H9 (cell line): ENCODE measurements at regions not wholly inside any gene's neighbourhood (a gene's known extent, or its start where the extent isn't known, plus 50 kb on each side); places are given as distances from the start of the nearest gene placed in this dataset.

Experiments
- DNase-seq: peaks from one replicate; pipeline ENCODE4 v3.0.0-alpha.2; 2017
- H2AFZ ChIP-seq: one replicate; pipeline ENCODE4 v1.6.1; 2013; ENCODE audit warnings: mild to moderate bottlenecking, low read length, control low read depth, moderate library complexity
- H2AK5ac ChIP-seq: 2 replicates; pipeline ENCODE4 v1.6.1; 2013; ENCODE audit warnings: low read length, control low read depth, mixed read lengths; ENCODE audit not compliant: insufficient read length
- H2BK120ac ChIP-seq: one replicate; pipeline ENCODE4 v1.6.1; 2013; ENCODE audit warnings: low read depth, mild to moderate bottlenecking, low read length, control low read depth, inconsistent platforms; ENCODE audit not compliant: poor library complexity, severe bottlenecking
- H2BK12ac ChIP-seq: 2 replicates; pipeline ENCODE4 v1.6.1; 2013; ENCODE audit warnings: low read length, control low read depth, mixed read lengths, low read depth; ENCODE audit not compliant: insufficient read length
- H2BK15ac ChIP-seq: 2 replicates; pipeline ENCODE4 v1.6.1; 2013; ENCODE audit warnings: low read depth, low read length, control low read depth
- H2BK20ac ChIP-seq: one replicate; pipeline ENCODE4 v1.6.1; 2013; ENCODE audit warnings: low read depth, mild to moderate bottlenecking, low read length, control low read depth, inconsistent platforms; ENCODE audit not compliant: poor library complexity, severe bottlenecking
- H2BK5ac ChIP-seq: 2 replicates; pipeline ENCODE4 v1.6.1; 2013; ENCODE audit warnings: low read length, control low read depth, mixed read lengths; ENCODE audit not compliant: insufficient read length
- H3K14ac ChIP-seq: 2 replicates; pipeline ENCODE4 v1.6.1; 2013; ENCODE audit warnings: low read length, control low read depth; ENCODE audit not compliant: insufficient read depth
- H3K18ac ChIP-seq: 2 replicates; pipeline ENCODE4 v1.6.1; 2013; ENCODE audit warnings: low read depth, mild to moderate bottlenecking, mixed read lengths, low read length, control low read depth; ENCODE audit not compliant: insufficient read length
- H3K23ac ChIP-seq: 2 replicates; pipeline ENCODE4 v1.6.1; 2013; ENCODE audit warnings: low read length, control low read depth, mixed read lengths, low read depth; ENCODE audit not compliant: insufficient read length
- H3K23me2 ChIP-seq: 2 replicates; pipeline ENCODE4 v1.6.1; 2013; ENCODE audit warnings: low read depth, mild to moderate bottlenecking, mixed read lengths, low read length, control low read depth; ENCODE audit not compliant: insufficient read length, poor library complexity, severe bottlenecking
- H3K27ac ChIP-seq: 2 replicates; pipeline ENCODE4 v1.5.1; 2013; ENCODE audit warnings: low read length, control low read depth, mixed read lengths, low read depth; ENCODE audit not compliant: insufficient read length
- H3K27me3 ChIP-seq: 2 replicates; pipeline ENCODE4 v1.6.1; 2013; ENCODE audit warnings: low read length, control low read depth, inconsistent platforms; ENCODE audit not compliant: insufficient read depth
- H3K4ac ChIP-seq: 2 replicates; pipeline ENCODE4 v1.6.1; 2013; ENCODE audit warnings: low read depth, mild to moderate bottlenecking, control low read depth, inconsistent platforms, low read length, moderate library complexity
- H3K4me1 ChIP-seq: 2 replicates; pipeline ENCODE4 v1.6.1; 2013; ENCODE audit warnings: low read length, control low read depth, inconsistent platforms; ENCODE audit not compliant: insufficient read depth
- H3K4me2 ChIP-seq: 2 replicates; pipeline ENCODE4 v1.6.1; 2013; ENCODE audit warnings: low read length, control low read depth, mixed read lengths; ENCODE audit not compliant: insufficient read length, insufficient read depth
- H3K56ac ChIP-seq: 2 replicates; pipeline ENCODE4 v1.6.1; 2013; ENCODE audit warnings: low read depth, mild to moderate bottlenecking, mixed read lengths, low read length, control low read depth; ENCODE audit not compliant: insufficient read length
- H3K79me1 ChIP-seq: 2 replicates; pipeline ENCODE4 v1.6.1; 2013; ENCODE audit warnings: low read depth, mild to moderate bottlenecking, moderate library complexity, low read length, control low read depth, inconsistent platforms; ENCODE audit not compliant: insufficient read depth, poor library complexity, severe bottlenecking
- H3K79me2 ChIP-seq: 2 replicates; pipeline ENCODE4 v1.6.1; 2013; ENCODE audit warnings: low read length, control low read depth, inconsistent platforms; ENCODE audit not compliant: insufficient read depth
- H3K9ac ChIP-seq: 2 replicates; pipeline ENCODE4 v1.6.1; 2013; ENCODE audit warnings: low read length, control low read depth, mixed read lengths; ENCODE audit not compliant: insufficient read length; ENCODE audit errors: extremely low read depth
- H3K9me3 ChIP-seq: one replicate; pipeline ENCODE4 v1.6.1; 2013; ENCODE audit warnings: low read depth, low read length, inconsistent platforms; ENCODE audit not compliant: control insufficient read depth
- H3T11ph ChIP-seq: one replicate; pipeline ENCODE4 v1.6.1; 2013; ENCODE audit warnings: mild to moderate bottlenecking, low read length, control low read depth, inconsistent platforms
- H4K20me1 ChIP-seq: one replicate; pipeline ENCODE4 v1.6.1; 2013; ENCODE audit not compliant: control insufficient read depth, insufficient read length, insufficient read depth
- H4K5ac ChIP-seq: 2 replicates; pipeline ENCODE4 v1.6.1; 2013; ENCODE audit warnings: low read depth, mild to moderate bottlenecking, mixed read lengths, low read length, control low read depth; ENCODE audit not compliant: insufficient read length
- H4K8ac ChIP-seq: replicated peaks from 2 replicates; pipeline ENCODE4 v1.6.1; 2013; ENCODE audit warnings: low read length, control low read depth, mixed read lengths, low read depth; ENCODE audit not compliant: insufficient read length
- H4K91ac ChIP-seq: 2 replicates; pipeline ENCODE4 v1.6.1; 2013; ENCODE audit warnings: low read depth, mild to moderate bottlenecking, moderate library complexity, mixed read lengths, low read length, control low read depth; ENCODE audit not compliant: insufficient read length
- H3K27ac Mint-ChIP-seq, 3 experiments: 2 replicates in 2 of 3; 3 replicates in 1 of 3; pipeline ENCODE4 v1.8.0; 2020 to 2021; ENCODE audit warnings: mixed read lengths in 3 of 3, mild to moderate bottlenecking in 1 of 3, moderate library complexity in 1 of 3
- H3K27me3 Mint-ChIP-seq: 2 replicates; pipeline ENCODE4 v1.8.0; 2021; ENCODE audit warnings: low read depth, mild to moderate bottlenecking, moderate library complexity, mixed read lengths
- H3K36me3 Mint-ChIP-seq, 3 experiments: 2 replicates in 2 of 3; 3 replicates in 1 of 3; pipeline ENCODE4 v1.8.0; 2020 to 2021; ENCODE audit warnings: low read depth in 3 of 3, mixed read lengths in 3 of 3; ENCODE audit not compliant: insufficient read depth in 1 of 3
- H3K4me1 Mint-ChIP-seq, 2 experiments: 2 replicates each; pipeline ENCODE4 v1.8.0; 2020; ENCODE audit warnings: mixed read lengths in 2 of 2
- H3K4me3 Mint-ChIP-seq, 2 experiments: 2 replicates in 1 of 2; 3 replicates in 1 of 2; pipeline ENCODE4 v1.8.0; 2020 to 2021; ENCODE audit warnings: mild to moderate bottlenecking in 2 of 2, mixed read lengths in 2 of 2, moderate library complexity in 1 of 2
- H3K9me3 Mint-ChIP-seq, 2 experiments: 2 replicates in 1 of 2; 3 replicates in 1 of 2; pipeline ENCODE4 v1.8.0; 2020; ENCODE audit warnings: mild to moderate bottlenecking in 2 of 2, mixed read lengths in 2 of 2, moderate library complexity in 1 of 2
- CTCF ChIP-seq: fragments of 200-600 bp; sonication (generic); conservative IDR thresholded peaks from 3 replicates; pipeline ENCODE4 v1.8.0; 2021; ENCODE audit warnings: antibody characterized with exemption, mild to moderate bottlenecking
- WGBS: extraction: QIAGEN DNeasy Blood & Tissue Kit; methylation state at CpG from one replicate; pipeline ENCODE4 v1.1.7; 2013; ENCODE audit warnings: missing lambda C conversion rate, low lambda C conversion rate, mixed read lengths; ENCODE audit not compliant: insufficient read length; ENCODE audit errors: extremely low coverage; 5-methylcytosine and 5-hydroxymethylcytosine counted together

DNA sequence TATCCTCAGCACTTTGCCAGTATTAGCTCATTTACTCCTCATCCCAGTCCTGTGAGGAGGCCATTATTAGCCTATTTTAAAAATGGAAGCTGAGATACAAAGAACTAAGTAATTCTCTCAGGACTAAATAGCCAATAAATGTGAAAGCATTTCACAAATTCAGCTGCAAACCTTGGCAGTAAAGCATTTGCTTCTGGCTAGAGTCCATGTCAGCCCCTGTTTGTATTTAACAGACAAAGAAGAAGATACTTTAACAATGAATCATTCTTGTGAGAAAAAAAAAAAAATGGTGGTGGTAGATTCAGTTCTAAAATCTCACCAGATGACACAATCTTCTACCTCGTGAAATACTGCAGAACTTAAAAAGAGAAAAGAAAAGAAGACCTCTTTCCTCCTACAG is 85.0 kb upstream of the CNTN6 start:
- Histone ChIP-seq H2BK15ac (no peak overlapping the region), H2BK5ac (no peak overlapping the region), H3K27me3 (no peaks in the 10 kb centered on the region), H3K27ac (no peak overlapping the region), H2BK20ac (no peak overlapping the region), H3K14ac (no peak overlapping the region), H2AFZ (no peak overlapping the region), H3K9ac (no peak overlapping the region), H3K23me2 (no peaks in the 10 kb centered on the region), H3K79me2 (no peaks in the 10 kb centered on the region), H3K4me2 (no peak overlapping the region), H3T11ph (no peak overlapping the region), H3K18ac (no peak overlapping the region), H3K79me1 (no peaks in the 10 kb centered on the region), H2BK120ac (no peak overlapping the region), H2AK5ac (no peak overlapping the region), H3K4me1 (no peaks in the 10 kb centered on the region), H2BK12ac (no peak overlapping the region), H4K20me1 (no peaks in the 10 kb centered on the region), H3K56ac (no peak overlapping the region), H3K23ac (no peak overlapping the region), H4K5ac (no peak overlapping the region), H4K8ac (no peak overlapping the region), H3K9me3 (no peaks in the 10 kb centered on the region), H4K91ac (no peak overlapping the region), H3K4ac (no peak overlapping the region)
- no peak overlapping the region for H3K4me3 Mint-ChIP-seq
- WGBS, result no CpG with 5 or more reads among the region's 1 CpG
- 0 out of 4 replicates have a peak, but pooled peaks cover 0 to 3% of the 10 kb centered on the region in 2 experiments for H3K4me1 Mint-ChIP-seq
- no peak overlapping the region for H3K27ac Mint-ChIP-seq
- H3K9me3 Mint-ChIP-seq, result no peaks in the 10 kb centered on the region
- H3K36me3 Mint-ChIP-seq, result no peaks in the 10 kb centered on the region
- H3K27me3 Mint-ChIP-seq, result no peaks in the 10 kb centered on the region
- no peak for TF ChIP-seq CTCF
- DNase-seq, result no peak
